GM19395 (cell line): ENCODE measurements at regions not wholly inside any gene's neighbourhood (a gene's known extent, or its start where the extent isn't known, plus 50 kb on each side); places are given as distances from the start of the nearest gene placed in this dataset.

ENCODE experiments used
- ATAC-seq: cut with Tn5 transposase; IDR thresholded peaks from one replicate; pipeline ENCODE4 v1.9.1; 2021; ENCODE audit warnings: mild to moderate bottlenecking, moderate library complexity; ENCODE audit not compliant: unreplicated experiment

- no peak for ATAC-seq
Measured at GRCh38 chr9:74304598-74304997, 192.5 kb upstream of the RORB start.

- ATAC-seq: no peak
Measured at GRCh38 chr9:74309654-74310053, 187.5 kb upstream of the RORB start.

GRCh38 chr9:74317235-74317634 lies 179.9 kb upstream of the RORB start:
- ATAC-seq: no peak

- ATAC-seq: no peak
Measured at GRCh38 chr9:74321396-74321795, 175.7 kb upstream of the RORB start.

- no peak for ATAC-seq
Measured at GRCh38 chr9:74322661-74323314, 174.3 kb upstream of the RORB start.

GRCh38 chr9:74330487-74331214 lies 166.5 kb upstream of the RORB start:
- ATAC-seq: no peak

- no peak for ATAC-seq
Measured at GRCh38 chr9:74331607-74332006, 165.5 kb upstream of the RORB start.

GRCh38 chr9:74333384-74334032 lies 163.6 kb upstream of the RORB start:
- no peak for ATAC-seq

- no peak for ATAC-seq
Measured at GRCh38 chr9:74334271-74334670, 162.9 kb upstream of the RORB start.

GRCh38 chr9:74336161-74336560 lies 161.0 kb upstream of the RORB start:
- ATAC-seq: no peak

GRCh38 chr9:74348777-74349176 lies 148.4 kb upstream of the RORB start:
- ATAC-seq: no peak

- ATAC-seq: no peak
Measured at GRCh38 chr9:74355107-74355506, 142.0 kb upstream of the RORB start.

- no peak for ATAC-seq
Measured at GRCh38 chr9:74357577-74357976, 139.6 kb upstream of the RORB start.

GRCh38 chr9:74358959-74359358 lies 138.2 kb upstream of the RORB start:
- ATAC-seq: no peak

GRCh38 chr9:74361508-74361907 lies 135.6 kb upstream of the RORB start:
- no peak for ATAC-seq

- ATAC-seq: no peak
Measured at GRCh38 chr9:74362423-74362822, 134.7 kb upstream of the RORB start.

- ATAC-seq: no peak
Measured at GRCh38 chr9:74366111-74366510, 131.0 kb upstream of the RORB start.

- no peak for ATAC-seq
Measured at GRCh38 chr9:74369844-74370243, 127.3 kb upstream of the RORB start.

- ATAC-seq: no peak
Measured at GRCh38 chr9:74373348-74373747, 123.8 kb upstream of the RORB start.

- ATAC-seq: no peak
Measured at GRCh38 chr9:74379718-74380117, 117.4 kb upstream of the RORB start.

GRCh38 chr9:74391816-74392215 lies 105.3 kb upstream of the RORB start:
- no peak for ATAC-seq

- no peak for ATAC-seq
Measured at GRCh38 chr9:74403581-74403980, 93.6 kb upstream of the RORB start.
